Trophoblast cell (in vitro differentiated cells and primary cell): ENCODE measurements at regions not wholly inside any gene's neighbourhood (a gene's known extent, or its start where the extent isn't known, plus 50 kb on each side); places are given as distances from the start of the nearest gene placed in this dataset.

ENCODE experiments used
- DNase-seq, 2 donors: peaks; one replicate each; pipeline ENCODE4 v3.0.0-alpha.2; 2016
- H2AFZ ChIP-seq: 2 replicates; pipeline ENCODE4 v1.6.1; 2013; ENCODE audit warnings: low read length, moderate library complexity, mild to moderate bottlenecking; ENCODE audit not compliant: insufficient read depth, poor library complexity
- H2AK5ac ChIP-seq: 2 replicates; pipeline ENCODE4 v1.6.1; 2013; ENCODE audit warnings: mild to moderate bottlenecking, low read length
- H2BK120ac ChIP-seq: 2 replicates; pipeline ENCODE4 v1.6.1; 2013; ENCODE audit warnings: low read length, mild to moderate bottlenecking, moderate library complexity; ENCODE audit not compliant: insufficient read depth, poor library complexity
- H2BK12ac ChIP-seq: 2 replicates; pipeline ENCODE4 v1.6.1; 2013; ENCODE audit warnings: mild to moderate bottlenecking, low read length, moderate library complexity
- H2BK5ac ChIP-seq: 2 replicates; pipeline ENCODE4 v1.6.1; 2013; ENCODE audit warnings: low read length, low read depth, moderate library complexity, mild to moderate bottlenecking; ENCODE audit not compliant: poor library complexity
- H3K14ac ChIP-seq: 2 replicates; pipeline ENCODE4 v1.6.1; 2013; ENCODE audit warnings: mild to moderate bottlenecking, low read length
- H3K18ac ChIP-seq: 2 replicates; pipeline ENCODE4 v1.6.1; 2013; ENCODE audit warnings: mild to moderate bottlenecking, low read length
- H3K23ac ChIP-seq: 2 replicates; pipeline ENCODE4 v1.6.1; 2013; ENCODE audit warnings: low read length
- H3K27ac ChIP-seq: 2 replicates; pipeline ENCODE4 v1.5.1; 2013; ENCODE audit warnings: low read depth, mild to moderate bottlenecking, inconsistent platforms, low read length, moderate library complexity
- H3K27me3 ChIP-seq: 2 replicates; pipeline ENCODE4 v1.6.1; 2013; ENCODE audit warnings: inconsistent platforms, mild to moderate bottlenecking, low read length, moderate library complexity; ENCODE audit not compliant: insufficient read depth
- H3K36me3 ChIP-seq, 2 experiments: 1 replicate in 1 of 2; 2 replicates in 1 of 2; pipeline ENCODE4 v1.6.1; 2013; ENCODE audit warnings: low read length in 2 of 2, mild to moderate bottlenecking in 2 of 2, moderate library complexity in 1 of 2; ENCODE audit not compliant: insufficient read depth in 2 of 2, control insufficient read depth in 1 of 2
- H3K4ac ChIP-seq: 2 replicates; pipeline ENCODE4 v1.6.1; 2013; ENCODE audit warnings: low read depth, mild to moderate bottlenecking, low read length, moderate library complexity
- H3K4me1 ChIP-seq, 2 experiments: 1 replicate in 1 of 2; 2 replicates in 1 of 2; pipeline ENCODE4 v1.6.1; 2013; ENCODE audit warnings: low read length in 2 of 2, mild to moderate bottlenecking in 2 of 2, moderate library complexity in 1 of 2; ENCODE audit not compliant: insufficient read depth in 2 of 2, control insufficient read depth in 1 of 2
- H3K4me2 ChIP-seq: 2 replicates; pipeline ENCODE4 v1.6.1; 2013; ENCODE audit warnings: inconsistent platforms, mild to moderate bottlenecking, low read length, moderate library complexity
- H3K4me3 ChIP-seq: 2 replicates; pipeline ENCODE4 v1.5.1; 2013; ENCODE audit warnings: mild to moderate bottlenecking, low read depth, low read length, inconsistent platforms
- H3K79me1 ChIP-seq: one replicate; pipeline ENCODE4 v1.6.1; 2013; ENCODE audit warnings: low read length
- H3K79me2 ChIP-seq: 2 replicates; pipeline ENCODE4 v1.6.1; 2013; ENCODE audit warnings: low read length, mild to moderate bottlenecking; ENCODE audit not compliant: control insufficient read depth, insufficient read depth, poor library complexity
- H3K9ac ChIP-seq: 2 replicates; pipeline ENCODE4 v1.6.1; 2013; ENCODE audit warnings: mild to moderate bottlenecking, low read length
- H3K9me3 ChIP-seq: 2 replicates; pipeline ENCODE4 v1.6.1; 2013; ENCODE audit warnings: low read depth, mild to moderate bottlenecking, control low read depth, inconsistent platforms, low read length; ENCODE audit not compliant: insufficient read depth
- H4K12ac ChIP-seq: 2 replicates; pipeline ENCODE4 v1.6.1; 2013; ENCODE audit warnings: low read depth, mild to moderate bottlenecking, low read length, moderate library complexity
- H4K8ac ChIP-seq: 2 replicates; pipeline ENCODE4 v1.6.1; 2013; ENCODE audit warnings: low read depth, mild to moderate bottlenecking, low read length, moderate library complexity
- H4K91ac ChIP-seq: one replicate; pipeline ENCODE4 v1.6.1; 2013; ENCODE audit warnings: low read depth, mild to moderate bottlenecking, low read length, moderate library complexity
- WGBS: extraction: QIAGEN DNeasy Blood & Tissue Kit; methylation state at CpG from one replicate; pipeline ENCODE4 v1.1.7; 2013; ENCODE audit warnings: missing lambda C conversion rate; ENCODE audit not compliant: insufficient read length, insufficient coverage; ENCODE audit errors: extremely low coverage; 5-methylcytosine and 5-hydroxymethylcytosine counted together

DNA sequence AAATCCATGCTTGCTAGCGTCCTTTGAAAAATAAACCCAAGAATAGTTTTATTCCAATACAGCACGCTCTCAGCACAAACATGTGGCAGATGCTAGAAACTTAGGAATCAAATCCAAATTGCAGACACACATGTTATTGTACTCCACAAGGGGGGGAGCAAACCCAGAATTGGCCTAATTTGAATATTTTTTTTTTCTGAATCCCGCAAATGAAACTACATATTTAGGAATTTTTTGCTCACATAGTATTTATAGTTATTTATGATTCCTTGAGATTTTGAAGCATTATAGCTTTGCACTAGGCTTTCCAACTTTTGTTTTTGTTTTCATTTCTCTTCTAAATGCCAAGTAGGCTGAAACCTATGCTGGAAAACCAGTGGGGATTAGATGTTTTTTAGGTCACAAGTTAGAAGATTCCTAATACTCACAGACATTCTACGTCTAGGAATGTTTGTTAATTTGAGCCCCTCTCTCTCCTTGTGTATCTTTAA, 59.3 kb upstream of the CDH11 start:
- H3K9me3 ChIP-seq: no peaks in the 10 kb centered on the region
- H3K27ac ChIP-seq: no peak overlapping the region
- no peak overlapping the region for H4K8ac ChIP-seq
- WGBS: no CpG with 5 or more reads among the region's 4 CpGs
- no peak overlapping the region for H2AK5ac ChIP-seq
- H2AFZ ChIP-seq: no peak overlapping the region
- no peak overlapping the region for H2BK12ac ChIP-seq
- no peak overlapping the region for H2BK5ac ChIP-seq
- no peak overlapping the region for H3K4ac ChIP-seq
- no peak for DNase-seq
- H3K18ac ChIP-seq: no peak overlapping the region
- no peak overlapping the region for H3K23ac ChIP-seq
- H3K4me2 ChIP-seq: no peak overlapping the region
- no peak overlapping the region for H3K9ac ChIP-seq
- H3K79me2 ChIP-seq: no peaks in the 10 kb centered on the region
- H3K4me3 ChIP-seq: no peak overlapping the region
- H3K27me3 ChIP-seq: no peaks in the 10 kb centered on the region
- no peak overlapping the region for H4K91ac ChIP-seq
- H3K79me1 ChIP-seq: no peaks in the 10 kb centered on the region
- H4K12ac ChIP-seq: no peak overlapping the region
- H3K4me1 ChIP-seq: no peaks in the 10 kb centered on the region
- no peaks in the 10 kb centered on the region for H3K36me3 ChIP-seq
- no peak overlapping the region for H2BK120ac ChIP-seq
- no peak overlapping the region for H3K14ac ChIP-seq

DNA sequence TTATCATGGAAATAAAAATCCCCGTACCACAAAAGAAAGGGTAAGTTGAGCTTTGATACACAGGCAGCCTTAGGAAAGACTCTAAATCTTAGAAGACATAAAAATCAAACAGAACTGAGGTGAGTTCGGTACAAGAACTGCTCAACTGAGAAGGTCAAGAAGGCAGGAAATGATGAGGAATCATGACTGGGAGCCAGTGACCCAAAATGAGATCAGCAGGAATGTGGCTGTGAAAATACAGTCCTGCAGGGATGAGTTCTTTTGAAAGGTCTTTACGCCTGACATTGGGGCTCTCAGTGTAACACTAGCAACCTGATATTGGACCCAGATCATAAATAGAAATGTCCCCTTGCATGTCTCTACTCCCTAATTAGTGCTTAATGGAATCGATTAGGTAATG, 56.3 kb upstream of the CDH11 start:
- no peak for DNase-seq

DNA sequence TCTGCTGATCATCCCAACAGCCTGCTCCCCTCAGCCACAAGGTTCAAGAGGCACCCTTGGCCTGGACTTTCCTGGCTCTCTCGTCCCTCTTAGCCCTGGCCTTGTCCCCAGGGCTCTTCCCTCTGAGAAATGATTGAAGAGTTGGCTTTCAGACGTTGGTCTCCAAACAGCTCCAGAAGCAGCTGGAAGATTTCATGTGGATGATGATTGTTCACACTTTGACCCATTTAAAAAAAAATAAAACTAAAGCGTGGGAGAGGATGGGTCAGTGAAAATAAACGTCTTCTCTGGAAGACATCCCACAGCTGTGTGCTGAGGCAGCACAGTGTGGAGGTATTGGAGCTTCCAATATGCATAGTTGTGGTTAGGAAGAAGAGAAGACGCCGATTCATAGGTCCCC, 54.7 kb upstream of the CDH11 start:
- H2AFZ ChIP-seq: no peak overlapping the region
- no peak overlapping the region for H3K4me3 ChIP-seq
- no peak overlapping the region for H4K8ac ChIP-seq
- H3K27ac ChIP-seq: no peak overlapping the region
- no peaks in the 10 kb centered on the region for H3K27me3 ChIP-seq
- H3K79me2 ChIP-seq: no peaks in the 10 kb centered on the region
- H3K18ac ChIP-seq: no peak overlapping the region
- H3K4me1 ChIP-seq: no peaks in the 10 kb centered on the region
- no peak overlapping the region for H4K91ac ChIP-seq
- no CpG with 5 or more reads among the region's 6 CpGs for WGBS
- H3K9ac ChIP-seq: no peak overlapping the region
- H2BK120ac ChIP-seq: no peak overlapping the region
- H3K23ac ChIP-seq: no peak overlapping the region
- H3K9me3 ChIP-seq: no peaks in the 10 kb centered on the region
- no peak overlapping the region for H2AK5ac ChIP-seq
- no peak overlapping the region for H2BK12ac ChIP-seq
- H2BK5ac ChIP-seq: no peak overlapping the region
- no peaks in the 10 kb centered on the region for H3K79me1 ChIP-seq
- no peak for DNase-seq
- H3K4ac ChIP-seq: no peak overlapping the region
- no peak overlapping the region for H3K4me2 ChIP-seq
- H3K36me3 ChIP-seq: no peaks in the 10 kb centered on the region
- no peak overlapping the region for H4K12ac ChIP-seq
- H3K14ac ChIP-seq: no peak overlapping the region

More for the DNA sequence above, 56.3 kb upstream of the CDH11 start:
- Histone ChIP-seq H3K9ac (no peak overlapping the region), H3K27ac (no peak overlapping the region), H3K9me3 (no peaks in the 10 kb centered on the region), H3K23ac (no peak overlapping the region), H3K14ac (no peak overlapping the region), H3K4me3 (no peak overlapping the region), H3K79me2 (no peaks in the 10 kb centered on the region), H3K36me3 (no peaks in the 10 kb centered on the region), H4K8ac (no peak overlapping the region), H2BK5ac (no peak overlapping the region), H2AFZ (no peak overlapping the region), H2BK12ac (no peak overlapping the region), H3K79me1 (no peaks in the 10 kb centered on the region), H3K4ac (no peak overlapping the region), H2AK5ac (no peak overlapping the region), H3K4me1 (no peaks in the 10 kb centered on the region), H3K27me3 (no peaks in the 10 kb centered on the region), H4K91ac (no peak overlapping the region), H2BK120ac (no peak overlapping the region), H3K4me2 (no peak overlapping the region), H3K18ac (no peak overlapping the region), H4K12ac (no peak overlapping the region)
- WGBS: no CpG with 5 or more reads among the region's 4 CpGs

DNA sequence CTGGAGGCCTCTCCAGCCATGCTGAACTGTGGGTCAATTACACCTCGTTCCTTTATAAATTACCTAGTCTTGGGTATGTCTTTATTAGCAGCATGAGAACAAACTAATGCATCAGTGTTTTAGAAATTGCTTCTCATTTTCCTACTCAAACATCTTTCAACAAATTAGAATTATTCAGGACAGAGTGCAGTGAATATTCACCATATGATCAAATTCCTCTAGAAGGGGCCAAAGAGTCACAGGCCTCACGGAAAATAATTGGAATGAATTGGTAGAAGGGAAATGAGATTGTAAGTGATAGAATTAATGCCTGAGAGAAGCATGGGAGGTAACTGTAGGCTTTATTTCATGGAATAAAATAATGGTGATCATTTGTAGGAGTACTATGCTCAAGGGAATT, 50.5 kb upstream of the CDH11 start:
- no CpG with 5 or more reads among the region's 2 CpGs for WGBS
- Histone ChIP-seq H4K8ac (no peak overlapping the region), H3K9me3 (no peaks in the 10 kb centered on the region)

More for the DNA sequence above, 50.5 kb upstream of the CDH11 start:
- H3K27me3 ChIP-seq: no peaks in the 10 kb centered on the region
- H4K12ac ChIP-seq: no peak overlapping the region
- H3K4me1 ChIP-seq: no peaks in the 10 kb centered on the region
- H3K9ac ChIP-seq: no peak overlapping the region
- no peak overlapping the region for H4K91ac ChIP-seq
- DNase-seq: no peak
- H2AFZ ChIP-seq: no peak overlapping the region
- no peak overlapping the region for H2BK120ac ChIP-seq
- no peak overlapping the region for H3K14ac ChIP-seq
- no peak overlapping the region for H3K4ac ChIP-seq
- no peak overlapping the region for H3K4me2 ChIP-seq
- H2AK5ac ChIP-seq: no peak overlapping the region
- H3K4me3 ChIP-seq: no peak overlapping the region
- no peak overlapping the region for H3K18ac ChIP-seq
- H3K36me3 ChIP-seq: no peaks in the 10 kb centered on the region
- H2BK5ac ChIP-seq: no peak overlapping the region
- no peaks in the 10 kb centered on the region for H3K79me1 ChIP-seq
- H3K79me2 ChIP-seq: no peaks in the 10 kb centered on the region
- H2BK12ac ChIP-seq: no peak overlapping the region
- H3K23ac ChIP-seq: no peak overlapping the region
- H3K27ac ChIP-seq: no peak overlapping the region
